ENCODE measurements at regions not wholly inside any gene's neighbourhood (a gene's known extent, or its start where the extent isn't known, plus 50 kb on each side); places are given as distances from the start of the nearest gene placed in this dataset.

- H3K4me3 ChIP-seq (ENCODE audit: low read depth, low read length), result no peak overlapping the region
- no peak for DNase-seq (ENCODE audit: low read depth)
- TF ChIP-seq CTCF (IDR thresholded peaks at IDR 0.05; ENCODE audit: insufficient read depth, low read length), result no peak
Observed at GRCh38 chr5:137567226-137567625, 68.1 kb upstream of the SPOCK1 start.

- DNase-seq (ENCODE audit: low read depth), result no peak
- H3K4me3 ChIP-seq (ENCODE audit: low read depth, low read length), result no peak overlapping the region
- TF ChIP-seq CTCF (IDR thresholded peaks at IDR 0.05; ENCODE audit: insufficient read depth, low read length), result no peak
Observed at GRCh38 chr5:137566780-137567179, 67.7 kb upstream of the SPOCK1 start.

- TF ChIP-seq CTCF (IDR thresholded peaks at IDR 0.05; ENCODE audit: insufficient read depth, low read length), result no peak
- no peak for DNase-seq (ENCODE audit: low read depth)
- H3K4me3 ChIP-seq (ENCODE audit: low read depth, low read length), result no peak overlapping the region
Observed at GRCh38 chr5:137566118-137566541, 67.0 kb upstream of the SPOCK1 start.

- DNase-seq (ENCODE audit: low read depth), result peak; percentile 17
Observed at GRCh38 chr5:137565450-137565849, 66.3 kb upstream of the SPOCK1 start.

GRCh38 chr5:137564398-137564961 is 65.4 kb upstream of the SPOCK1 start:
- H3K4me3 ChIP-seq (ENCODE audit: low read depth, low read length), result no peak overlapping the region
- TF ChIP-seq CTCF (IDR thresholded peaks at IDR 0.05; ENCODE audit: insufficient read depth, low read length), result no peak
- DNase-seq (ENCODE audit: low read depth), result no peak

More at GRCh38 chr5:137565450-137565849, 66.3 kb upstream of the SPOCK1 start:
- no peak overlapping the region for H3K4me3 ChIP-seq (ENCODE audit: low read depth, low read length)
- TF ChIP-seq CTCF (IDR thresholded peaks at IDR 0.05; ENCODE audit: insufficient read depth, low read length), result no peak

GRCh38 chr5:137563646-137564397 is 64.7 kb upstream of the SPOCK1 start:
- TF ChIP-seq CTCF (IDR thresholded peaks at IDR 0.05; ENCODE audit: insufficient read depth, low read length), result no peak
- peak; percentile 75 for DNase-seq (ENCODE audit: low read depth)
- no peak overlapping the region for H3K4me3 ChIP-seq (ENCODE audit: low read depth, low read length)
